Hematopoietic multipotent progenitor cell treated with erythropoietin and hydrocortisone succinate and interleukin-3 and kit ligand, for 8 days (in vitro differentiated cells): ENCODE measurements at regions not wholly inside any gene's neighbourhood (a gene's known extent, or its start where the extent isn't known, plus 50 kb on each side); places are given as distances from the start of the nearest gene placed in this dataset.

Experiments
- DNase-seq: peaks from one replicate; pipeline ENCODE4 v3.0.0-alpha.2; 2015

DNA sequence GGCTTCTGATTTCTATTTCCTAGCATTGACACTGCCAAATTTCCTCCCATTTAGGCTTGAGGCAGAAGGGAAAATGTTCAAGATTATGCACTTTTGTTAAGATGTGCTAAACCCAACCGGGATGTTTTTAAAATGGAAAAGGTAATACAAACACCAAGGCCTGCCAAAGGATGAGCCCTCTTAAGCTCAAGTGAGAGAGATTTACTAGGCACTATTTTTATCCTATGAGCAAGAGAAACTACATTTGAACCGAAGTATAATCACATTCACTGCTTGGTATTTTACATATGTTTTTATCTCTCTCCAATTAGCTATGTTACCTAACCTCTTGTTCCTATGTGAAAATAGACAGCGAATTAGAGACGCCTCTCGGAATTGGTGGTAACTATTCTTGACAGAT is 295.8 kb downstream of the GABRB3 start:
- DNase-seq: no peak

GRCh38 chr15:26475554-26475953 is 297.3 kb downstream of the GABRB3 start:
- no peak for DNase-seq

GRCh38 chr15:26472661-26473060 is 300.2 kb downstream of the GABRB3 start:
- DNase-seq: no peak

DNA sequence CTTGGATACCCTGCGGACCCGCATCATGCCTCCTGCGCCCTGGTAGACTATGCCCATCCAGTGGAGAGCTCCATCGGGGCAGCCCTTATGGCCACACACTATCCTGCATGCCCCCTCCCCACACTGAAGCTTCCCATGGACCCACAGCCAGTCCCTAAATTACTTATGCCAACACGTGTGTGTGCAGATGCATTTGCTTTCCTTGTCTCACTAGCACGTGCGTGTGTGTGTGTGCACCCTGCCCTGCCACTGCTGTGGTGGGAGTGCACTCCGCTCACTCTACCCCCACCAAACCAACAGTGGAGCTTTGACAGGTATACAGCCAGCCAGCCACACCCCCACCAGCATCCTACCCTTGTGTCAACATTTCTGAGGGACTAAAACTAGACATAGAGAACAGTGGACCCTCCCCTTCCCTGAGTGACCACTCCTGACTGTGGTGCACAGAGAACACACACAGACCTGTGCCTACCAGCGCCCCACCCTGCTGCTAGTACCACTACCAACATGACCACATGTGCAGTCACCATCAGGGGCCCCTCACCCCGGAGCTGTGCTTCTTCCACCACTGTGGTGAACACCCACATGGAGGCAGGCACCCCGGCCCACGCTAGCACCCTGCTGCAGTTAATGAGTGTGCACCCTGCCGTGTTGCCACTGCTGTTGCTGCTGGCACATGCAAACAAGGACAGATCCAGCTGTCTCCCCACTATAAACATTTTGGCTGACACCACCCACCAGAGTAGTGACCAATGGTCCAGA is 310.8 kb downstream of the GABRB3 start:
- no peak for DNase-seq

GRCh38 chr15:26460165-26460564 is 312.7 kb downstream of the GABRB3 start:
- DNase-seq: no peak

GRCh38 chr15:26455828-26456227 is 317.0 kb downstream of the GABRB3 start:
- no peak for DNase-seq

GRCh38 chr15:26453914-26454313 is 319.0 kb downstream of the GABRB3 start:
- DNase-seq: no peak

- no peak for DNase-seq
These were observed 320.9 kb downstream of the GABRB3 start for GRCh38 chr15:26451995-26452394.

- DNase-seq: no peak
These were observed 323.6 kb downstream of the GABRB3 start for GRCh38 chr15:26449291-26449690.

DNA sequence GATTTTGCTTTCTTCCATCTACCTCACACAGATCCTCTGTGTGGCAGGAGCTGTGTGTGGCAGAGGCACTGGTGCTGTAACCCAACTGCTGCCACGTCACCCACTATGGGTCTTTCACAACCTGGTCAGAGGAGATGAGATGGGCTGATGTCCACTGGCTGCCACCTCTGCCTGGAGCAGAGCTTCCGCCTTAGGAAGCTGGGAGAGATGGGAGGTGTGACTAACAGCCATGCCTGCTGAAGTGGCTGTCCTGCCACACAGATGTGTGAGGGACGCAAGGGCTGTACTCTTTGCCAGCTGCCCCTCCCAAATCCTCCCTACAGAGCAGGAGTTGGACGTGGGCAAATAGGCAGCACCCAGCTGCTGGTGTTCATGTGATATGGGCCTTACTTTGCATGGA is 329.5 kb downstream of the GABRB3 start:
- DNase-seq: no peak

- no peak for DNase-seq
These were observed 330.2 kb downstream of the GABRB3 start for GRCh38 chr15:26442680-26443079.

GRCh38 chr15:26439681-26440080 is 333.2 kb downstream of the GABRB3 start:
- no peak for DNase-seq

DNA sequence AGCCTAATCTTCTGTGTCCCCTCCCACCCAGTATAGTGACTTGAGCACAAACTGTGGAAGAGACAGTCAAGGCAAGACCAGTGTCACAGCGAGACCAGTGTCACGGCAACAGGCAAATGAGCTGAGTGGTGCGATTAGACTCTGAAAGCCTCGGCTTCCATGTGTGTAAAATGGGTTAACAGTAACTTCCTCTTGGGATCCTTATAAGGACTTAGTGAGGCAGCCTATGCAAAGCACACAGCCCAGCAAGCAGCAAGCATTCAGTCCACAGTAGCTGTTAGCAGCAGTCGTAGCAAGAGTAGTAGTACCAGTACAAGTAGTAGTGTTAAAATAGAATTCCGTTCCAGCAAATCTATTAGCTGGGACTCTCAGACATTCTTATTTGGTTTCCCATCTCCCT is 334.1 kb downstream of the GABRB3 start:
- no peak for DNase-seq

GRCh38 chr15:26438316-26438715 is 334.6 kb downstream of the GABRB3 start:
- no peak for DNase-seq

DNA sequence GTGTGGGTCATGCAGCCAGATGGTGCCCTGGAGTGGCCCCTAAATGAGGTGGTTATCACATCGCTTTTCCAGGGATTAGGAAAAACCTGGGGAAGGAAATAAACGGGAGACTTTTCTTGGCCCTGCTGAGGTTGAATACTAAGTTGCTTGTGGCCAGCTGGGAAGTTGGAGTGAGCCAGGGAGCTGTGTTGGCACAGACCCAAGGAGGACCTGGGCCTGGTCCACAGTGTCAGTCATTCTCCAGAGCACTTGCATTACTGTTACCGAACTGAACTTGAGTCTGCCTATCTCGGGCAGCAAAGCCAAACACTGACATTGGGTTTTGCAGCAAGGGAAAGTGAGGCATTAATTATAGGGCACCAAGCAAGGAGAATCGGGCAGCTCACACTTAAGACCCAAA is 339.0 kb downstream of the GABRB3 start:
- DNase-seq: no peak

GRCh38 chr15:26433060-26433459 is 339.8 kb downstream of the GABRB3 start:
- no peak for DNase-seq

DNA sequence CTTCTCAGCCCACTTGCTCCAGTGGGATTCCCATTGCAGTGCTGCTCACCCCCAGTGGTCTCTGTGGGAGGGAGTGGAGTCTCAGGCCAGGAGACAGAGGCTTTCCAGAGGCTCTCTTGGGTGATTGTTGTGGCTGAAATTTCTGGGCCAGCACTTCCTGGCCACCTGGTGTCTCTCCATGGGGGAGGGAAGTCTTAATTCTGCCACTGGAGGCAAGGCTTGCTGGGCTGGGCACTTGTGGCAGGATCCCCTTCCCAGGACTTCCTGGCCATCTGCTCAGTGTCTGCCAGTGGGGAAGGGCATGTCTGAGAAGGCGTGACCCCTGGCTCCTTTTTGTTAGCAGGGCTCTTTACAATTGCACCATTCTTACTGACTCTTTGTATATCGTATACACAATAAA is 351.8 kb downstream of the GABRB3 start:
- DNase-seq: no peak

DNA sequence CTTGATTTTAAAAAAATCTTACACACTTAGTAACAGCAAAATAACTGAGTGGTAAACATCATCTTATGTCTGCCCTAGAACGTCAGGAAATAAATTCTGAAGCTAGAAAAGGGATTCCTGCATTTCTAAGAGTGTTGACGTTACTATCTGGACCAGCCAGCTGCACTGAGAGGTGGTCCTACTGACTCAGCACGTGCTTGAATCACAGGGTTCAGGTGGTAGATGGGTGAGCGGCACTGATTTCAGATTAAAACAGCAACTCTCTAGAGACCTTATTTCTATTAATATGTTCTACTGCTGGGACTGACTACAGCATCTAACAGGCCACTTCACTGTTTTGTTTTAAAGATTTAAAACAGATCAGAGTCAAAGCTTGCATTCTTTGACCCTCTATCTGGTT is 377.2 kb downstream of the GABRB3 start:
- DNase-seq: no peak

- DNase-seq: no peak
These were observed 378.1 kb downstream of the GABRB3 start for GRCh38 chr15:26394801-26395200.

DNA sequence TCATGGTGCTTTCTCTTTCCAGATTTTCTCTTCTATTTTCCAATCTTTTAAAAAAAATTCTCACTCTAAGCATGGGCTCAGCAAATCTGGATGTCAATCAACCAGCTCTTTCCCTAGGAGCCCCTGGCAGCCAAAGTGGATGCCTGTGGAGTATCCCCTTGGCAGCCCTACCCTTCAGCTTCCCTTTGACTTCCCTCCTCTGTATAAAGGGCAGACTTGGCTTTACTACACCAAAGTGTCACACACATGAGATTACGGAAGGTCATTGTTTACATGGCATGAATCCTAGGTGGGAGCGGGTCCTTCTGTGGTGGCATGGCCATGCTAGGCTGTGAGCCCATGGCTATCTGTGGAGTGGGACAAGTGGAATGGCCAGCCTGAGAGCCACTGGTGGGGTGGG is 379.9 kb downstream of the GABRB3 start:
- DNase-seq: no peak

DNA sequence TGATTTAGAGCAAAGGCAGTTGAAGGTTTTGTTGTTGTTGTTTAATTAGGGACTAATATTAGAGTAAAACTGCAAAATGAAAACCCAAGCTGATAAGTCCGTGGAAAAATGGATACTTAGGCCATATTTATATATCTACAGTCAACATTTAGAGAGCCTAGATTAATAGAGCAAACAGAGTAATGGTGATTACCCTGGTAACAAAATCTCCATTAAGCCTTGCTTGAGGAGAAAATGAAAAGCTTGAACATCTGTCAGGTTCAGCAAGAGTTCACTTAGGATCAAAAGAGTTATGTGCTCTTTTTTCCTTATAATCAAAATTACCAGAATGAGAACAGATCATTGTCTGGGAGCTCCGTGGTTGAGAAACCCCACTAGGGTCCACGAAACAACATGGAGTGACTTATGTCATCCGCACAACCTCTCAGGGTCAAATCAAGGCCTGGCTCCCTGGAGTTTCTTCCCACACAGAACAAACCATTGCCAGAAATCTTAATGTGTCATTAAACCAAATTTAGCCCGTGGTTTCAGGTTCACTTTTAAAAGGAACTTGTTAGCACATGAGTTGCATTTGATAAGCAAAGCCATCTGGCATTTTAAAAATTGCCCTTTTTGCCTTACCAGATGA is 381.2 kb downstream of the GABRB3 start:
- no peak for DNase-seq

GRCh38 chr15:26382444-26383072 is 390.3 kb downstream of the GABRB3 start:
- DNase-seq: no peak

GRCh38 chr15:26378304-26378703 is 394.6 kb downstream of the GABRB3 start:
- DNase-seq: no peak

- no peak for DNase-seq
These were observed 396.6 kb downstream of the GABRB3 start for GRCh38 chr15:26376243-26376642.
